Left colon (tissue), 2 donors: ENCODE measurements at regions not wholly inside any gene's neighbourhood (a gene's known extent, or its start where the extent isn't known, plus 50 kb on each side); places are given as distances from the start of the nearest gene placed in this dataset.
A peak's percentile ranks its signal among the peaks of the same experiment; 100 is the strongest.
"Not testable (repeated sequence)": the region's sequence is repeated elsewhere in the genome, so short reads cannot be mapped to it uniquely, and the experiment has no call there.

Experiments
- ATAC-seq: fragments of 200-7000 bp; cut with Tn5 transposase; one replicate; pipeline ENCODE4 v1.9.1; 2020; ENCODE audit warnings: mild to moderate bottlenecking, moderate library complexity
- DNase-seq, 2 donors: peaks; one replicate each; pipeline ENCODE4 v3.0.0-alpha.2; 2020
- intact Hi-C, 2 donors: fragments of 100-400 bp; cut with DNase I in 1 of 2; cut with micrococcal nuclease in 1 of 2; formaldehyde crosslinking; loops; one replicate each; pipeline versions ENCODE4 v1.11.2 to v1.14.0; 2022; cut with DNase I, micrococcal nuclease
- donor health status: DM: no; HTN: no; CAD: no.
- donor health status: DM: yes; HTN: yes; CAD: no.

DNA sequence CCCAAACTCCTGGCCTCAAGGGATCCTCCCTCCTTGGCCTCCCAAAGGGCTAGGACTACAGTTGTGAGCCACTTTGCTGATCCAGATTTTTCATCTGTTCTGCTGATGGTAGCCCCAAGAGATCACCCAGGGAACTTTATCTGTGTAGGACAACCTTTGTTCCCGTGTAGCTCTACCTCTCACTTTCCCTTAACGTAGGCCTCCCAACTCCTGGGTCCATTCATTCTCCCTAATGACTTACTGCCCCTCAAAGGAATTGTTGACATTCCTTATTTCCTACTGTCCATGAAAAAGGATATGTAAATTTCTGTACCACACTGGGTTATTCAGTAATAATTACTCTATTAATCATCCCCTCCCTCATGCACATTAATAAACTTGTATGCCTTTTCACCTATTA is 51.0 kb upstream of the PHF24 start:
- DNase-seq (no peak), ATAC-seq (no peak)
- intact Hi-C loops: no loop called here

GRCh38 chr9:34899535-34900158 is 58.4 kb upstream of the PHF24 start:
- DNase-seq (peak; percentile 65 to 85), ATAC-seq (peak; percentile 99)
- intact Hi-C loops: loop anchor here in 1 of 2 donors (5.0 kb wide), 2 partner anchors 98 to 198 kb away; partner anchors contain the start of gene PIGO

DNA sequence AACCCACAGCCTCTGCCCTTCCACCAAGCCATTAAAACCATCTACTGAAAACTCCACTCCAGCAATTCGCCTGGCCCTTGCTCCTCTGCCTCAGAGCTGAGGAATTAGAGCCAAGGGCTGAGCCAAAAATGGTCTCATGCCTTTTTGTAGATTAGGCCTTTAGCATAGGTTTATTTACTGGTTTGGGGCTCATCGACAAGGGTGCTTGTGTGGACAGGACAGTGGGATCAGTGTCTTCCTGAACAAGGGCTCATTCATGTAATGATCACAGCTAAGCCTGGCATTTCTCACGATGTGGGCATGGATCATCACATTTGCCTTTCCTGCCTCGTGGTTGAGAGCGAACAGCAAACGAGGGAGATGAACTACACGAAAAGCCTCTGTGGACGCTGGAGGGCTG is 59.2 kb upstream of the PHF24 start:
- intact Hi-C loops: loop anchor here in 1 of 2 donors (5.0 kb wide), 1 partner anchor 98 kb away; no protein-coding TSS in a partner anchor
- no peak for DNase-seq
- ATAC-seq: no peak

DNA sequence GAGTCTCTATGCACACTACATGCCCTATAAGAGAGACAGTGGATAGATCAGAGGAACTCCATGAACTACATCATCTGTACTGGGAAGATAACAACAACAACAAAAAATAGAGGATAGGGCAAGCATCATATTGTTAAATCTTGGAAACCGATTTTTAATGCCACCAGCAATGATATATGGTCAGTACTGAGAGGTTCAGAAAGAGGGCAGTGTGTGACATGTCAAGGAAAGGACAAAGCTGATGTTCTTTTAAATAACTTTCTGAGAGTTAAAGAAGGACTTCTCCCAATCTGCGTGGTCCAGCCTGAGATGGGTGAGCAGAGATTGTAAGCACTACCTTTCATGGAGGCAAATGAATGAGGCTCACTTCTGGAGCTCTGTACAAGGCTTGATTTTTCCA is 62.0 kb upstream of the PHF24 start:
- no peak for ATAC-seq
- intact Hi-C loops: loop anchor here in 1 of 2 donors (5.0 kb wide), 1 partner anchor 101 kb away; no protein-coding TSS in a partner anchor

GRCh38 chr9:34892886-34893285 is 65.2 kb upstream of the PHF24 start:
- intact Hi-C loops: no loop called here
- DNase-seq (no peak), ATAC-seq (no peak)

More for the DNA sequence above, 62.0 kb upstream of the PHF24 start:
- DNase-seq: no peak

- ATAC-seq (no peak), DNase-seq (no peak)
- intact Hi-C loops: no loop called here
Observed at GRCh38 chr9:34891386-34891785, 66.7 kb upstream of the PHF24 start.

DNA sequence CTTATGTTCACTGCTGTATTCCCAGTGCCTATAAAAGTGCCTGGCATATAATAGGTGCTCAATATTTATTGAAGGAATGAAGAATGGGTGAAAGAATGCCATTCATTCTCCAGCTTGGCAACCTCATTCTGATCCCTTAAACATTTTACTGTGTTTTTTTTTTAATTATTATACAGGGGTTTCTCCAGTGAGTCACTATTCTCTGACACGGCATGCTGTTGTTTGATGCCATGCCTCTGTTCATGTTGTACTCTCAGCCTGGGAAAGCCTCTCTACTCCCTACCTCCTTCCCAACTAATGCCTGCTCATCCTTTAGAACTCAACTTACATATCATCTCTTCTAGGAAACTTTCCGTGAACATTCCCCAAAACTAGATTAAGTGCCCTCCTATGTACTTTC is 70.2 kb upstream of the PHF24 start:
- DNase-seq (no peak), ATAC-seq (no peak)
- intact Hi-C loops: no loop called here

DNA sequence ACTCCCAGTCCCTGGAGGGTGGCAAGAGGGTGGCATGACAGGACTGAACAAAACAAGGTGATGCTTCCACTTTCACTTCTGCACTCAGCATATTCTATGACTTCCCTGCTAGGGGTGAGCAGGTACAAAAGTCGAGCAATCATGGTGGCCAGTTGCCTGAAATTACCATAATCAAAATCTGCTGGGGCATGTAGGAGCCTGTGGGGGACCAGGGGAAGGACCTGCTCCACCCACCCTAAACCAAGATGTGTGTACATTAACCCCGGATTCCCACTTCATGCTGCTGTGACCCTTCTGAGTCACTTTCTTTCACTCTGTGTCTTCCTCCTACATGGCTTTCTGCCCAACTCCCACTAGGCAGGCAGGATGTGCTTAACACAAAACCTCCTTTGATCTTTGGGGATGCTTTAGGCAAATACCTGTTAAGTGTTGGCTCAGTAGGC is 73.3 kb upstream of the PHF24 start:
- DNase-seq (no peak), ATAC-seq (no peak)
- intact Hi-C loops: no loop called here

- intact Hi-C loops: no loop called here
- no peak for DNase-seq
- ATAC-seq: no peak
Observed at GRCh38 chr9:34876096-34876495, 82.0 kb upstream of the PHF24 start.

DNA sequence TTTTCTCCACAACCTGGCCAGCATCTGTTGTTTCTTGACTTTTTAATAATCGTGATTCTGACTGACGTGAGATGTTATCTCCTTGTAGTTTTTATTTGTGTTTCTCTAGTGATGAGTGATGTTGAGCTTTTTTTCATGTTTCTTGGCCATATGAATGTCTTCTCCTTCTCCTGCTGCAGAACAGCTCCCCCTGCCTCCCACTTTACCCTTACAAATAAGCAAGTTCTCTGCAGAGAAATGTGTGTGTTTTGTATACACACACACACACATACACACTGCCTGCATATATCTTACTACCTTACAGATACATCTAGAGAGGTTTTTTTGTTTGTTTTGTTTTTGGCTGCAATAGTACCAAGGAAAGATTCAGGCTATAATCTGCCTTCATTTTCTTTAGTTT is 88.7 kb upstream of the PHF24 start:
- DNase-seq (no peak), ATAC-seq (no peak)
- intact Hi-C loops: no loop called here

DNA sequence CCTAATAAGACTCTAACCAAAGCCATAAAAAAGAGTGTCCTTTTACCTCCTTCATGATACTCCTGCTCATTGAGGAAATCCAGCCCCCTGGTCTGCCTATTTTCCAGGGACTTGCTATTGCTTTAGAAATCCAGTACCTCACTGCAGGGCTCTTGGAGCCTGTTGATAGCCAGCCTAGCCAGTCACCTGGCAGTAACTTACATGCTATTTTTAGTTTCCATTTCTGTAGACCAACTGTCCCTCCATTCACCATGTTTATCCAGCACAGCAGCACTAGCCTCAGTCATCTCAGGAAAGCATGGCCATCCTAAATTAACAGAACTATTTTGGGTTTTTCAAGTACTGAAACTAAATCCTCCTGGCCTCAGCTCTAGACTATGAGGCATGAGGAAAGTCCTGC is 91.5 kb upstream of the PHF24 start:
- DNase-seq: no peak
- ATAC-seq: no peak
- intact Hi-C loops: no loop called here

DNA sequence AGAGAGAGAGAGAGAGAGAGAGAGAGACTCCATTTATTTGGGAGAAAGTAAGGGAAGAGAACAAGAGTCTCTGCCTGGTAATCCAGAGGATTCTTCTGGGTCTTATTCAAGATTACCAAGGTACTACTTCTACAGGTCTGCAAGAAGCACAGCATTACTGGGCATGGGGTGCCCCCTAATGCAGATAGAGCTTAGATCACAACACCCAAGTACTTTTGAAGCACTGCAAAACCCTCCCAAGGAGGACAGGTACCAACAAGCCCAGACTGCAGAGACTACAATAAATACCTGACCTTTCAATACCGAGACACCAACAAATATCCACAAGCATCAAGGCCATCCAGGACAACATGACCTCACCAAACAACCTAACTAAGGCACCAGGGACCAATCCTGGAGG is 94.7 kb upstream of the PHF24 start:
- intact Hi-C loops: no loop called here
- DNase-seq: no peak
- no peak for ATAC-seq

DNA sequence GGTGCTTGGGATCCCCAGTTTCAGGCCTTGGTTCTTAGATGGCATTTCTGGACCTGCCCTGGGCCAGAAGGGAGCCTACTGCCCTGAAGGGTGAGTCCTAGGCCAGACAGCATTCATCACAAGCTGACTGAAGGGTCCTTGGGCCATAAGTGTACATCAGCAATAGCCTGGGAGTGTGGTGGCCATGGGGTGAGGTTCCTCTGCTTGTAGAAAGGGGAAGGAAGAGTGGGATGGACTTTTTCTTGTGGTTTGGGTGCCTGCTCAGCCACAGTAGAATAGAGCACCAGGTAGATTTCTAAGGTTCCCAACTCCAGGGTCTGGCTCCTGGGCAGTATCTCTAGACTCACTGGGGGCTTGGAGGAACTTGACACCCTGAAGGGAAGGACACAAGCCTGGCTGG is 95.2 kb upstream of the PHF24 start:
- no peak for ATAC-seq
- no peak for DNase-seq
- intact Hi-C loops: no loop called here

DNA sequence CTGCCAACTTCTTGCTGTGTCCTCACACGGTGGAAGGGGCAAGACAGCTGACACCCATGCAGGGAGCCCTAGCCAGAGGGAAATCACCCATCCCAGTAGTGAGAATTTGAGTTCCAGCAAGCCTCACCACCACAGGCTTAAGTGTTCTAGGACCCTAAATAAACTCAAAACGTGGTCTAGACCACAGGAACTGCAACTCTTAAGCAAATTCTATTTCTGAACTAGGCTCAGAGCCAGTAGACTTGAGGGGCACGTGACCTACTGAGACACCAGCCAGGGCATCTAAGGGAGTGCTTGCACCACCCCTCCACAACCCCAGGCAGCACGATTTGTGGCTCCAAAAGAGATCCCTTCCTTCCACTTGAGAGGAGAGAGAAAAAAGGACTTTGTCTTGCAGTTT is 96.0 kb upstream of the PHF24 start:
- intact Hi-C loops: no loop called here
- DNase-seq (no peak), ATAC-seq (no peak)

- intact Hi-C loops, DNase-seq, ATAC-seq: not testable (repeated sequence)
Observed at GRCh38 chr9:34855016-34855415, 103.1 kb upstream of the PHF24 start.

- intact Hi-C loops: no loop called here
- ATAC-seq: no peak
Observed at GRCh38 chr9:34830068-34830467, 120.1 kb upstream of the CCL21 start.

GRCh38 chr9:34826999-34827538 is 117.1 kb upstream of the CCL21 start:
- DNase-seq (no peak), ATAC-seq (no peak)
- intact Hi-C loops: no loop called here

More at GRCh38 chr9:34830068-34830467, 120.1 kb upstream of the CCL21 start:
- DNase-seq: no peak

- no peak for DNase-seq
- no peak for ATAC-seq
- intact Hi-C loops: no loop called here
Observed at GRCh38 chr9:34825775-34826174, 115.8 kb upstream of the CCL21 start.

GRCh38 chr9:34823778-34824177 is 113.8 kb upstream of the CCL21 start:
- intact Hi-C loops: no loop called here
- DNase-seq: no peak
- no peak for ATAC-seq

DNA sequence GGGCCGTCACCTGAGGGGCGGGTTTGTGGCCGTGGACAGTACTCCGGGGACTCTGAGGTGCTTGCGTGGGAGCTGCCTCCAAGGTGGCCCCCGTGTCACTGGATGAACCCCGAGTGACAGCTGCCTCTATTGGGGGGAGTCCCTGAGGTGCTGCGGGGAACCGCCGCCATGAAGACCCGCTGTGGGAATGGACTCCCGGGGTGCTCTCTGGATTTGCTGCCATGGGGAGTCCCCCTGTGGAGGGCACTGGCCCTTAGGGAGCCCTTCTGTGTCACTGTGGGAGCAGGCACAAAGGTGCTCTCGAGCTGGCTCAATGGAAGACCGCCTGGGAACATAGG is 100.2 kb upstream of the CCL21 start:
- intact Hi-C loops: no loop called here
- no peak for ATAC-seq
- no peak for DNase-seq
